ENCODE measurements at regions not wholly inside any gene's neighbourhood (a gene's known extent, or its start where the extent isn't known, plus 50 kb on each side); places are given as distances from the start of the nearest gene placed in this dataset.

- TF ChIP-seq CTCF (IDR thresholded peaks at IDR 0.05; ENCODE audit: extremely low read depth in 1 of 2, insufficient read depth in 1 of 2, low read depth in 1 of 2, low read length in 2 of 2) = no peak
- no peak for TF ChIP-seq EZH2 (IDR thresholded peaks at IDR 0.05; ENCODE audit: borderline replicate concordance, low read depth, low read length, severe bottlenecking)
- TF ChIP-seq JUN (IDR thresholded peaks at IDR 0.05; ENCODE audit: borderline replicate concordance, insufficient read depth, insufficient read length, low read depth) = peak; percentile 69
- no peak for TF ChIP-seq POLR2A (IDR thresholded peaks at IDR 0.05; ENCODE audit: low read depth, low read length)
- TF ChIP-seq POLR2AphosphoS5 (IDR thresholded peaks at IDR 0.05; ENCODE audit: insufficient read depth, low read depth, low read length) = no peak
Measured at GRCh38 chr1:171434717-171435346, 50.5 kb upstream of the PRRC2C start.
